ENCODE measurements at regions not wholly inside any gene's neighbourhood (a gene's known extent, or its start where the extent isn't known, plus 50 kb on each side); places are given as distances from the start of the nearest gene placed in this dataset.

GRCh38 chr5:81883371-81883770 lies 88.5 kb upstream of the ATG10 start:
- TF ChIP-seq, protein P1, sequence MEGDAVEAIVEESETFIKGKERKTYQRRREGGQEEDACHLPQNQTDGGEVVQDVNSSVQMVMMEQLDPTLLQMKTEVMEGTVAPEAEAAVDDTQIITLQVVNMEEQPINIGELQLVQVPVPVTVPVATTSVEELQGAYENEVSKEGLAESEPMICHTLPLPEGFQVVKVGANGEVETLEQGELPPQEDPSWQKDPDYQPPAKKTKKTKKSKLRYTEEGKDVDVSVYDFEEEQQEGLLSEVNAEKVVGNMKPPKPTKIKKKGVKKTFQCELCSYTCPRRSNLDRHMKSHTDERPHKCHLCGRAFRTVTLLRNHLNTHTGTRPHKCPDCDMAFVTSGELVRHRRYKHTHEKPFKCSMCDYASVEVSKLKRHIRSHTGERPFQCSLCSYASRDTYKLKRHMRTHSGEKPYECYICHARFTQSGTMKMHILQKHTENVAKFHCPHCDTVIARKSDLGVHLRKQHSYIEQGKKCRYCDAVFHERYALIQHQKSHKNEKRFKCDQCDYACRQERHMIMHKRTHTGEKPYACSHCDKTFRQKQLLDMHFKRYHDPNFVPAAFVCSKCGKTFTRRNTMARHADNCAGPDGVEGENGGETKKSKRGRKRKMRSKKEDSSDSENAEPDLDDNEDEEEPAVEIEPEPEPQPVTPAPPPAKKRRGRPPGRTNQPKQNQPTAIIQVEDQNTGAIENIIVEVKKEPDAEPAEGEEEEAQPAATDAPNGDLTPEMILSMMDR (IDR thresholded peaks at IDR 0.05; ENCODE audit: low read depth, low read length) = no peak
- no peak overlapping the region for H3K4me3 ChIP-seq
- DNase-seq (ENCODE audit: low read depth in 1 of 2, low spot score in 1 of 2) = no peak
- H3K27me3 ChIP-seq = no peaks in the 10 kb centered on the region
- no peaks in the 10 kb centered on the region for H3K4me1 ChIP-seq (ENCODE audit: low read depth)
- no peaks in the 10 kb centered on the region for H3K36me3 ChIP-seq
- no peaks in the 10 kb centered on the region for H3K9me3 ChIP-seq (ENCODE audit: low read depth)
- H3K27ac ChIP-seq = no peak overlapping the region

DNA sequence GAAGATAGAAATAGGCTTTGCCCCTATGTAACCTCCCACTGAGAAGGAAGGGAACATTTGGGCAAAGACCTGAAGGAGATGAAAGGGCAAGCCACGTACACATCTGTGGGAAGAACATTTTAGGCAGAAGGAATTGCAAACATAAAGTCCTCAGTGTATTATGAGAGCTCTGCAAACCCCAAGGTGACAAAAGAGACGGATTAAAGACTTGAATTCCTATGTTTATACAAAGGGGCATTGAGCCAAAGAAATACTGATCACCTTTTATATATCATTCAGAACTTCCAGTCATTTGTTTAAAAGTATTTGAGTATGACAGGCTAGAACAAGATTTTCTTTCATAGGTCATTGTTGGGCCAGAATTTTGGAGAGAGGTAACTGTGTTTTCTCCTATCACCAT lies 90.2 kb upstream of the ATG10 start:
- H3K27me3 ChIP-seq = no peaks in the 10 kb centered on the region
- no peak overlapping the region for H3K4me3 ChIP-seq
- no peak for DNase-seq (ENCODE audit: low read depth in 1 of 2, low spot score in 1 of 2)
- no peaks in the 10 kb centered on the region for H3K9me3 ChIP-seq (ENCODE audit: low read depth)
- H3K36me3 ChIP-seq = no peaks in the 10 kb centered on the region
- TF ChIP-seq, protein P1 (IDR thresholded peaks at IDR 0.05; ENCODE audit: low read depth, low read length) = no peak
- H3K27ac ChIP-seq = no peak overlapping the region
- no peaks in the 10 kb centered on the region for H3K4me1 ChIP-seq (ENCODE audit: low read depth)

DNA sequence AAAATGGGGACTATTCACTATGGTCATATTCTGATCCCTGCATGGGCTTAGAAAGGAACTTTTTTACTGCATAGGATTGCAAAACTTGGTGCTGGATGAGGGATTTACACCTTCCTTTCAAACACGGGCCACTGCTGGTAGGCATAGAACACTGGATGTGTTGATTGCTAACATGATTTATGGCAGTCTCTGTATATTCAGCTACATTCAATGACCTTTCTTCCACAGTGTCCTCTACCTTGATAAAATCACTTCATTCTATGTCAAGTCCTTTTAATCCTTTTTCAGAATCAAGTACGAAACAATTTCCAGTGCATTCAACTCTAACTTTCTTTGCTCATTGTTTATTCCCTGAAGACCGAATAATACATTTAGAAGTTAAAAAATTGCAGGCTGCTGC lies 91.9 kb upstream of the ATG10 start:
- H3K27me3 ChIP-seq = no peaks in the 10 kb centered on the region
- H3K27ac ChIP-seq = no peak overlapping the region
- peak in 1 of 2 donors; percentile 21 for DNase-seq (ENCODE audit: low read depth in 1 of 2, low spot score in 1 of 2)
- no peaks in the 10 kb centered on the region for H3K4me1 ChIP-seq (ENCODE audit: low read depth)
- no peaks in the 10 kb centered on the region for H3K9me3 ChIP-seq (ENCODE audit: low read depth)
- TF ChIP-seq, protein P1 (IDR thresholded peaks at IDR 0.05; ENCODE audit: low read depth, low read length) = no peak
- no peaks in the 10 kb centered on the region for H3K36me3 ChIP-seq
- no peak overlapping the region for H3K4me3 ChIP-seq

GRCh38 chr5:81878333-81878732 lies 93.5 kb upstream of the ATG10 start:
- TF ChIP-seq, protein P1 (IDR thresholded peaks at IDR 0.05; ENCODE audit: low read depth, low read length) = no peak
- Histone ChIP-seq H3K4me3 (no peak overlapping the region), H3K27me3 (no peaks in the 10 kb centered on the region), H3K27ac (no peak overlapping the region), H3K4me1 (ENCODE audit: low read depth) (no peaks in the 10 kb centered on the region), H3K36me3 (no peaks in the 10 kb centered on the region), H3K9me3 (ENCODE audit: low read depth) (no peaks in the 10 kb centered on the region)
- peak in 1 of 2 donors; percentile 38 for DNase-seq (ENCODE audit: low read depth in 1 of 2, low spot score in 1 of 2)

GRCh38 chr5:81866994-81867393 lies 104.8 kb upstream of the ATG10 start:
- TF ChIP-seq, protein P1 (IDR thresholded peaks at IDR 0.05; ENCODE audit: low read depth, low read length) = no peak
- H3K9me3 ChIP-seq (ENCODE audit: low read depth) = no peaks in the 10 kb centered on the region
- no peaks in the 10 kb centered on the region for H3K27me3 ChIP-seq
- peaks cover 9% of the 10 kb centered on the region for H3K4me1 ChIP-seq (ENCODE audit: low read depth)
- DNase-seq (ENCODE audit: low read depth in 1 of 2, low spot score in 1 of 2) = no peak
- H3K36me3 ChIP-seq = no peaks in the 10 kb centered on the region
- H3K4me3 ChIP-seq = no peak overlapping the region
- H3K27ac ChIP-seq = no peak overlapping the region

GRCh38 chr5:81860778-81861177 lies 109.9 kb upstream of the SSBP2 start:
- H3K4me3 ChIP-seq = no peak overlapping the region
- no peak for DNase-seq (ENCODE audit: low read depth in 1 of 2, low spot score in 1 of 2)
- no peaks in the 10 kb centered on the region for H3K36me3 ChIP-seq
- H3K9me3 ChIP-seq (ENCODE audit: low read depth) = no peaks in the 10 kb centered on the region
- no peak overlapping the region for H3K27ac ChIP-seq
- H3K4me1 ChIP-seq (ENCODE audit: low read depth) = peaks cover 22% of the 10 kb centered on the region
- TF ChIP-seq, protein P1 (IDR thresholded peaks at IDR 0.05; ENCODE audit: low read depth, low read length) = no peak
- no peaks in the 10 kb centered on the region for H3K27me3 ChIP-seq
